Vagina (tissue), 2 donors: ENCODE measurements at regions not wholly inside any gene's neighbourhood (a gene's known extent, or its start where the extent isn't known, plus 50 kb on each side); places are given as distances from the start of the nearest gene placed in this dataset.

Experiments
- DNase-seq, 2 donors: peaks; one replicate each; pipeline ENCODE4 v3.0.0-alpha.2; 2017; ENCODE audit errors: extremely low spot score in 2 of 2
- H3K27ac ChIP-seq: fragments of 200-600 bp; sonication (generic); one replicate; pipeline ENCODE4 v1.5.1; 2019
- H3K27me3 ChIP-seq: fragments of 200-600 bp; sonication (generic); one replicate; pipeline ENCODE4 v1.5.1; 2019
- H3K36me3 ChIP-seq, 2 donors: fragments of 200-600 bp; sonication (generic); one replicate each; pipeline ENCODE4 v1.5.1; 2017 to 2019
- H3K4me1 ChIP-seq: fragments of 200-600 bp; sonication (generic); one replicate; pipeline ENCODE4 v1.5.1; 2019
- H3K4me3 ChIP-seq, 2 donors: fragments of 200-600 bp; sonication (generic); 1 replicate in 1 of 2; 2 replicates in 1 of 2; pipeline ENCODE4 v1.5.1; 2016 to 2019
- H3K9me3 ChIP-seq: fragments of 200-600 bp; sonication (generic); one replicate; pipeline ENCODE4 v1.5.1; 2019
- POLR2A ChIP-seq, 2 donors: fragments of 450-650 bp; IDR thresholded peaks; one replicate each; pipeline ENCODE4 v1.6.1; 2017; ENCODE audit warnings: antibody characterized with exemption in 2 of 2, mild to moderate bottlenecking in 2 of 2, moderate library complexity in 2 of 2
- POLR2AphosphoS5 ChIP-seq, 2 donors: sonication (generic); formaldehyde crosslinking; IDR thresholded peaks; one replicate each; pipeline ENCODE4 v1.9.0; 2017; ENCODE audit warnings: antibody characterized with exemption in 2 of 2, mild to moderate bottlenecking in 2 of 2, low read depth in 1 of 2; ENCODE audit not compliant: insufficient read depth in 1 of 2
- intact Hi-C: fragments of 100-400 bp; cut with DNase I; formaldehyde crosslinking; loops from one replicate; pipeline ENCODE4 v1.15.1; 2023
- TF ChIP-seq, protein P1 (sequence below), 3 experiments: fragments of 450-650 bp in 2 of 3; fragments of 200-600 bp in 1 of 3; sonication (generic) in 1 of 3; IDR thresholded peaks; one replicate each; pipeline ENCODE4 v1.5.1; 2017 to 2019; ENCODE audit warnings: antibody characterized with exemption in 3 of 3, mild to moderate bottlenecking in 2 of 3, moderate library complexity in 2 of 3

DNA sequence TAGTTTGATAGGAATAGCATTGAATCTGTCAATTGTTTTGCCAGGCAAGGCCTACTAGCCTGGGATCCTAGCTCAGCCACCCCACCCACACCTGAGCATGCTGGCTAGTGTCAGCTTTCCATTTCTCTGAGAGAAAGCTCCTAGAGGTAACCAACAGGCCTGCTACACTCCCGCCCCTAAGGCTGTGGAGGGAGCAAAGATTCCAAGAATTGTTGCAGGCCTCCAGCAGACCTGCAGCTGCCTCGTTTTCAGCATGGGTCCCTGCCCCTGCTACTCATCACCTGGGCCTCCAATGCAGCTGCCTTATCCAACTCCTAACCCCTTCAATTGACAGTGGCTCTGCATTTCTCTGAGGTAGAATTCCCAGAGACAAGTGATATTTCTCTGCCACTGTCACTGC lies 852.4 kb upstream of the MDGA2 start:
- Histone ChIP-seq H3K27me3 (no peaks in the 10 kb centered on the region), H3K4me1 (no peaks in the 10 kb centered on the region), H3K4me3 (no peak overlapping the region), H3K27ac (no peak overlapping the region), H3K36me3 (no peaks in the 10 kb centered on the region), H3K9me3 (no peaks in the 10 kb centered on the region)
- no peak for TF ChIP-seq POLR2AphosphoS5 (IDR thresholded peaks at IDR 0.05; ENCODE audit: insufficient read depth in 1 of 2, low read depth in 1 of 2)
- TF ChIP-seq POLR2A (IDR thresholded peaks at IDR 0.05), result no peak
- TF ChIP-seq, protein P1, sequence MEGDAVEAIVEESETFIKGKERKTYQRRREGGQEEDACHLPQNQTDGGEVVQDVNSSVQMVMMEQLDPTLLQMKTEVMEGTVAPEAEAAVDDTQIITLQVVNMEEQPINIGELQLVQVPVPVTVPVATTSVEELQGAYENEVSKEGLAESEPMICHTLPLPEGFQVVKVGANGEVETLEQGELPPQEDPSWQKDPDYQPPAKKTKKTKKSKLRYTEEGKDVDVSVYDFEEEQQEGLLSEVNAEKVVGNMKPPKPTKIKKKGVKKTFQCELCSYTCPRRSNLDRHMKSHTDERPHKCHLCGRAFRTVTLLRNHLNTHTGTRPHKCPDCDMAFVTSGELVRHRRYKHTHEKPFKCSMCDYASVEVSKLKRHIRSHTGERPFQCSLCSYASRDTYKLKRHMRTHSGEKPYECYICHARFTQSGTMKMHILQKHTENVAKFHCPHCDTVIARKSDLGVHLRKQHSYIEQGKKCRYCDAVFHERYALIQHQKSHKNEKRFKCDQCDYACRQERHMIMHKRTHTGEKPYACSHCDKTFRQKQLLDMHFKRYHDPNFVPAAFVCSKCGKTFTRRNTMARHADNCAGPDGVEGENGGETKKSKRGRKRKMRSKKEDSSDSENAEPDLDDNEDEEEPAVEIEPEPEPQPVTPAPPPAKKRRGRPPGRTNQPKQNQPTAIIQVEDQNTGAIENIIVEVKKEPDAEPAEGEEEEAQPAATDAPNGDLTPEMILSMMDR (IDR thresholded peaks at IDR 0.05), result no peak
- no peak for DNase-seq
- intact Hi-C loops, result no loop called here

DNA sequence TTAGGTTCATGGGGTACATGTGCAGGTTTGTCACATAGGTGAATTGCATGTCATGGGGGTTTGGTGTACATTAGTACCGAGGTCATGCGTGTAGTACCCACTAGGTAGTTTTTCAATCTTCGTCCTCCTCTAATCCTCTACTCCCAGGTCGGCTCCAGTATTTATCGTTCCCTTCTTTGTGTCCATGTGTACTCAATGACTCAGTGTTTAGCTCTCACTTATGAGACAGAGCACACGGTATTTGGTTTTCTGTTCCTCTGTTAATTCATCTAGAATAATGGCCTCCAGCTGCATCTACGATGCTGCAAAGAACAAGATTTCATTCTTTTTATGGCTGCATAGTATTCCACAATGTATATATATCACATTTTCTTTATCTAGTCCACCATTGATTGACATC lies 850.9 kb upstream of the MDGA2 start:
- intact Hi-C loops, result no loop called here
- no peak for DNase-seq
- Histone ChIP-seq H3K9me3 (no peaks in the 10 kb centered on the region), H3K27me3 (no peaks in the 10 kb centered on the region), H3K4me1 (no peaks in the 10 kb centered on the region), H3K4me3 (no peak overlapping the region), H3K27ac (no peak overlapping the region), H3K36me3 (no peaks in the 10 kb centered on the region)
- TF ChIP-seq POLR2A (IDR thresholded peaks at IDR 0.05) (no peak), POLR2AphosphoS5 (IDR thresholded peaks at IDR 0.05; ENCODE audit: insufficient read depth in 1 of 2, low read depth in 1 of 2) (no peak)
- TF ChIP-seq, protein P1 (IDR thresholded peaks at IDR 0.05), result no peak

DNA sequence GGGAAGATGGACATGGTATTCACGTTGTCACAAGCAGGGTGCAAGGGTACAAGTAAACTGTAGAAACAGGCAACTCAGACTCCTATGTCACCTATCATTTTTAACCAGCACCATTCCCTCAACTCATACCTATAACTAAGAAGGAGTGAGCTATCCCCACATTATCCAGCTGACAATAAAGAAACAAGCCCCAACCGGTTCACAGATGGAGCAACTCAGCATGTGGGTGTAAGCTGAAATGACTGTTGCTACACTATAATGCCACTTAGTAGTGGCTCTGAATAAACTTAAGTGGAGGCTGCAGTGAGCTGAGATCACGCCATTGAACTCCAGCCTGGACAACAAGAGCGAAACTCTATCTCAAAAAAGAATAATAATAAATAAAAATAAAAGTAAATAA lies 829.5 kb upstream of the MDGA2 start:
- Histone ChIP-seq H3K9me3 (no peaks in the 10 kb centered on the region), H3K27ac (no peak overlapping the region), H3K27me3 (no peaks in the 10 kb centered on the region), H3K4me1 (no peaks in the 10 kb centered on the region), H3K36me3 (no peaks in the 10 kb centered on the region), H3K4me3 (no peak overlapping the region)
- TF ChIP-seq, protein P1 (IDR thresholded peaks at IDR 0.05), result no peak
- TF ChIP-seq POLR2AphosphoS5 (IDR thresholded peaks at IDR 0.05; ENCODE audit: insufficient read depth in 1 of 2, low read depth in 1 of 2), result no peak
- no peak for TF ChIP-seq POLR2A (IDR thresholded peaks at IDR 0.05)
- no peak for DNase-seq
- intact Hi-C loops, result no loop called here

DNA sequence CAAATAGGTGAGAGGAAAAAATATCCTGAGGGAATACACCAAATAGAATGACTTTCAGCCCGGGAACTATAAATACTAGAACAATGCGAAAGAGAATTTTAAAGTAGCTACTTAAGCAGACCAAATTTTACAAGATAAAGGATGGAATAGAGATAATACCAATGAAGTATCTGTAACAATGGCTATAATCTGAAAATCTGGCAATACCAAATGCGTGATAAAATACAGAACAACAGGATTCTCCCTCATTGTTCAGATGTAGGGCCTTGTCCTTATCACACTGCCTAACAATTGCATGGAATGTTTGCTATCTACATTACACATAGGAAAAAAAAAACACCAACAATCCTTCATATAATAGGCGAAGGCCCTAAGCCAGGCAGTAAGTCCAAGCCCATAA lies 815.4 kb upstream of the MDGA2 start:
- no peaks in the 10 kb centered on the region for H3K36me3 ChIP-seq
- no peak overlapping the region for H3K4me3 ChIP-seq
- no peaks in the 10 kb centered on the region for H3K4me1 ChIP-seq
- DNase-seq, result no peak
- intact Hi-C loops, result no loop called here
- H3K27ac ChIP-seq, result no peak overlapping the region
- no peak for TF ChIP-seq POLR2A (IDR thresholded peaks at IDR 0.05)
- no peak for TF ChIP-seq POLR2AphosphoS5 (IDR thresholded peaks at IDR 0.05; ENCODE audit: insufficient read depth in 1 of 2, low read depth in 1 of 2)
- TF ChIP-seq, protein P1 (IDR thresholded peaks at IDR 0.05), result no peak
- H3K27me3 ChIP-seq, result no peaks in the 10 kb centered on the region
- H3K9me3 ChIP-seq, result no peaks in the 10 kb centered on the region

DNA sequence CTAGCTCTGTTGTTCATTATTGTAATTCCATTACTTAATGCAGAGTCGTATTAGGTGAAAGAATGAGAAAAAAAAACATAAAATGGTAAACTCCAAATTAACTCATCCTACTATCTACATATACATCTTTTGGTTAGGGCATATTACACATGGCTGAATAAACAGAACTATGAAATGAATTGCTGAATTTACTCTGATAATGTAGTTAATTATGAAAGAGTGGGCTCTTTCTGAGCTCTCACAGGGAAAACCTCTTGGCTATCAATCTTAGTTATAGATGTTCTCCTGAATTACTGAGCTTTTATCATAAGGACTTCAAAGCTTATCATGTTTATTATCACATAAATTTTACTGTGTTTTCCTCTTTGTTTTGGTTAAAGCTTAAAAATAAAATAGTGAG lies 798.5 kb upstream of the MDGA2 start:
- DNase-seq, result no peak
- intact Hi-C loops, result no loop called here
- Histone ChIP-seq H3K9me3 (no peaks in the 10 kb centered on the region), H3K27ac (no peak overlapping the region), H3K27me3 (no peaks in the 10 kb centered on the region), H3K4me1 (no peaks in the 10 kb centered on the region), H3K4me3 (no peak overlapping the region), H3K36me3 (no peaks in the 10 kb centered on the region)
- TF ChIP-seq, protein P1 (IDR thresholded peaks at IDR 0.05), result no peak
- TF ChIP-seq POLR2A (IDR thresholded peaks at IDR 0.05) (no peak), POLR2AphosphoS5 (IDR thresholded peaks at IDR 0.05; ENCODE audit: insufficient read depth in 1 of 2, low read depth in 1 of 2) (no peak)
